HG03342 (cell line): ENCODE measurements at regions not wholly inside any gene's neighbourhood (a gene's known extent, or its start where the extent isn't known, plus 50 kb on each side); places are given as distances from the start of the nearest gene placed in this dataset.
"Not testable (repeated sequence)": the region's sequence is repeated elsewhere in the genome, so short reads cannot be mapped to it uniquely, and the experiment has no call there.

Experiments used
- ATAC-seq: cut with Tn5 transposase; IDR thresholded peaks from one replicate; pipeline ENCODE4 v1.9.1; 2021; ENCODE audit warnings: mild to moderate bottlenecking, moderate library complexity; ENCODE audit not compliant: unreplicated experiment

- ATAC-seq, result no peak
Measured at GRCh38 chr7:66502230-66503035, 126.2 kb upstream of the KCTD7 start.

- ATAC-seq, result no peak
Measured at GRCh38 chr7:66503036-66503370, 125.7 kb upstream of the KCTD7 start.

GRCh38 chr7:66503551-66504031 is 125.1 kb upstream of the KCTD7 start:
- ATAC-seq, result no peak

- ATAC-seq, result no peak
Measured at GRCh38 chr7:66504131-66504530, 124.5 kb upstream of the KCTD7 start.

GRCh38 chr7:66505009-66505408 is 123.7 kb upstream of the KCTD7 start:
- no peak for ATAC-seq

- no peak for ATAC-seq
Measured at GRCh38 chr7:66505531-66506451, 122.9 kb upstream of the KCTD7 start.

- ATAC-seq, result not testable (repeated sequence)
Measured at GRCh38 chr7:66506703-66507102, 122.0 kb upstream of the KCTD7 start.

- no peak for ATAC-seq
Measured at GRCh38 chr7:66507764-66508296, 120.9 kb upstream of the KCTD7 start.

- ATAC-seq, result no peak
Measured at GRCh38 chr7:66508431-66508830, 120.2 kb upstream of the KCTD7 start.

GRCh38 chr7:66514050-66514449 is 114.6 kb upstream of the KCTD7 start:
- ATAC-seq, result no peak

- no peak for ATAC-seq
Measured at GRCh38 chr7:66517212-66517909, 111.3 kb upstream of the KCTD7 start.

- no peak for ATAC-seq
Measured at GRCh38 chr7:66518151-66518691, 110.5 kb upstream of the KCTD7 start.

- no peak for ATAC-seq
Measured at GRCh38 chr7:66521675-66522074, 107.0 kb upstream of the KCTD7 start.

- ATAC-seq, result no peak
Measured at GRCh38 chr7:66522518-66522917, 106.2 kb upstream of the KCTD7 start.

GRCh38 chr7:66523409-66523808 is 105.3 kb upstream of the KCTD7 start:
- no peak for ATAC-seq

GRCh38 chr7:66524738-66525137 is 103.9 kb upstream of the KCTD7 start:
- no peak for ATAC-seq

- ATAC-seq, result not testable (repeated sequence)
Measured at GRCh38 chr7:66526782-66527181, 101.9 kb upstream of the KCTD7 start.

- no peak for ATAC-seq
Measured at GRCh38 chr7:66528652-66529051, 100.0 kb upstream of the KCTD7 start.

GRCh38 chr7:66529883-66530610 is 98.6 kb upstream of the KCTD7 start:
- no peak for ATAC-seq
